HCT116 (cell line): ENCODE measurements at regions not wholly inside any gene's neighbourhood (a gene's known extent, or its start where the extent isn't known, plus 50 kb on each side); places are given as distances from the start of the nearest gene placed in this dataset.

ENCODE experiments used
- EGR1 ChIP-seq: IDR thresholded peaks from 2 replicates; pipeline ENCODE4 v1.6.1; 2012; ENCODE audit warnings: low read depth
- FOSL1 ChIP-seq: IDR thresholded peaks from 2 replicates; pipeline ENCODE4 v1.6.1; 2012; ENCODE audit warnings: low read depth
- JUND ChIP-seq: IDR thresholded peaks from 2 replicates; pipeline ENCODE4 v1.6.1; 2012
- RAD21 ChIP-seq: IDR thresholded peaks from 2 replicates; pipeline ENCODE4 v1.6.1; 2012; ENCODE audit warnings: low read depth, mild to moderate bottlenecking
- TF ChIP-seq, protein P1 (sequence below), 3 experiments: fragments of 200-600 bp in 1 of 3; sonication (generic) in 1 of 3; IDR thresholded peaks in 2 of 3; conservative IDR thresholded peaks in 1 of 3; 2 replicates each; pipeline ENCODE4 v1.5.1; 2012 to 2017; ENCODE audit warnings: low read depth in 2 of 3, low read length in 2 of 3, antibody characterized with exemption in 1 of 3, borderline replicate concordance in 1 of 3, control low read depth in 1 of 3, mild to moderate bottlenecking in 1 of 3, mixed read lengths in 1 of 3, mixed run types in 1 of 3, moderate library complexity in 1 of 3; ENCODE audit not compliant: insufficient read depth in 1 of 3

GRCh38 chr5:28399211-28399610, 1360.8 kb upstream of the CDH9 start:
- TF ChIP-seq EGR1 (no peak), JUND (no peak), FOSL1 (no peak), RAD21 (no peak)
- TF ChIP-seq, protein P1, sequence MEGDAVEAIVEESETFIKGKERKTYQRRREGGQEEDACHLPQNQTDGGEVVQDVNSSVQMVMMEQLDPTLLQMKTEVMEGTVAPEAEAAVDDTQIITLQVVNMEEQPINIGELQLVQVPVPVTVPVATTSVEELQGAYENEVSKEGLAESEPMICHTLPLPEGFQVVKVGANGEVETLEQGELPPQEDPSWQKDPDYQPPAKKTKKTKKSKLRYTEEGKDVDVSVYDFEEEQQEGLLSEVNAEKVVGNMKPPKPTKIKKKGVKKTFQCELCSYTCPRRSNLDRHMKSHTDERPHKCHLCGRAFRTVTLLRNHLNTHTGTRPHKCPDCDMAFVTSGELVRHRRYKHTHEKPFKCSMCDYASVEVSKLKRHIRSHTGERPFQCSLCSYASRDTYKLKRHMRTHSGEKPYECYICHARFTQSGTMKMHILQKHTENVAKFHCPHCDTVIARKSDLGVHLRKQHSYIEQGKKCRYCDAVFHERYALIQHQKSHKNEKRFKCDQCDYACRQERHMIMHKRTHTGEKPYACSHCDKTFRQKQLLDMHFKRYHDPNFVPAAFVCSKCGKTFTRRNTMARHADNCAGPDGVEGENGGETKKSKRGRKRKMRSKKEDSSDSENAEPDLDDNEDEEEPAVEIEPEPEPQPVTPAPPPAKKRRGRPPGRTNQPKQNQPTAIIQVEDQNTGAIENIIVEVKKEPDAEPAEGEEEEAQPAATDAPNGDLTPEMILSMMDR (IDR thresholded peaks at IDR 0.05 in 2 of 3, conservative IDR thresholded peaks at IDR 0.05 in 1 of 3; ENCODE audit: borderline replicate concordance in 1 of 3, insufficient read depth in 1 of 3, low read depth in 2 of 3, low read length in 2 of 3): no peak
